T follicular helper cell (primary cell): ENCODE measurements at regions not wholly inside any gene's neighbourhood (a gene's known extent, or its start where the extent isn't known, plus 50 kb on each side); places are given as distances from the start of the nearest gene placed in this dataset.

Source experiments
- DNase-seq: peaks from one replicate; pipeline ENCODE4 v3.0.0-alpha.2; 2020; ENCODE audit warnings: low read depth

- DNase-seq, result no peak
Measured at GRCh38 chr14:71492346-71492745, 439.9 kb upstream of the RGS6 start.

- no peak for DNase-seq
Measured at GRCh38 chr14:71497645-71498086, 434.6 kb upstream of the RGS6 start.

- DNase-seq, result no peak
Measured at GRCh38 chr14:71498212-71498611, 434.0 kb upstream of the RGS6 start.

GRCh38 chr14:71499018-71499417 lies 433.2 kb upstream of the RGS6 start:
- DNase-seq, result no peak

GRCh38 chr14:71507681-71508080 lies 424.5 kb upstream of the RGS6 start:
- DNase-seq, result no peak

DNA sequence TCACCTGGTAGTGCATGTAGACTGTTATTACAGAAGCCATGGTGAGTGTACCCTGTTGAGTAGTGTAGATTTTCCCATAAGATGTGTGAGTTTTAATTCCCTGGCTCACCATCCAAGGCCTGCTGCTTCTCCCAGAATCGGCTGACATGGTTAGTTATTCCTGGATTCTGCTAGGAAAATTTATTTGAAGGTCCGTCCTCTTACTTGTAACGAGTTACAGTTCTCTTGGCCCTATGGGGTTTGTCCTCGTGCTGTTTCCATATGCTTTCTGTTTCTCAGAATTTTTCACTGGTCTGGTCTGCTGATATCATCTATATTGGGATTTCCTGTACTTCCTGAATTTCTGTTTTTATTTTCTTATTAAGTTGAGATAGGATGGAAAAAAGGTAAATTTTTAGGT lies 423.3 kb upstream of the RGS6 start:
- no peak for DNase-seq

- DNase-seq, result no peak
Measured at GRCh38 chr14:71511152-71511551, 421.1 kb upstream of the RGS6 start.

DNA sequence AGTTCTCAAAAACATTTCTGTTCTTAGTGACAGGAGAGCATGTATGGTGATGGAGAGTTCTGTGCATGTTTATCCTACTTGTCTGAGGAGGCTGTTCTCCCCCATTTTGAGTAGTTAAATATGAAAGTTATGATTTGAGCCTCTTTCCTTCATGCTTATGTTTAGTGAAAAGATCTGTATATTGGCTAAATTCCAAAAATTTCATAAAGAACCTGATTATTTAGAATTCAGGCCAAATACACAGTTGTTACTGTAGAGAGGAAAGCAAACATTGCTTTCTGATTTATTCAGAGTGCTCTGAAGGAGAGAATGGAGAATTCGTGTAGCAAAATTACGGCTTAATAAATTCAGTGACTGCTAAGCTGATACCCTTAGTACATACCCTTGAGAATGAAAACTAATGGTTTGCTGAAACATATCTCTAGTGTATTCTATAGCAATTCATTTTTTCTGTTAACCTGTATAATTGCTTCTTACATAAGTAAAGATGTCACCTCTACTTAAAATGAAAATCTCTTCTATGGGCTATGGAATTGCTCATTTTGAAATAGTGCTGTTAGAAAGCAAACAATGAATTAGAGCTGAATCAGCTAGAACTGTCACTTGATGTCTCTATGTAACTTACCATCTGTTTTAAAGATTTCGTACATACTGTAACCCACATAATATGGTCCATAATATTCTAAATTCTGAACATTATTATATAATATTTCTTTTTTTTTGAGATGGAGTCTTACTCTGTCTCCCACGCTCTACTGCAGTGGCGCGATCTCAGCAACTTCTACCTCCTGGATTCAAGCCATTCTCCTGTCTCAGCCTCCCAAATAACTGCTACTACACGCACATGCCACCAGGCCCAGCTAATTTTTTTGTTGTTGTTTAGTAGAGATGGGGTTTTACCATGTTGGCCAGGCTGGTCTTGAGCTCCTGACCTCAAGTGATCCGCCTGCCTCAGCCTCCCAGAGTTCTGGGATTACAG lies 417.0 kb upstream of the RGS6 start:
- DNase-seq, result no peak

DNA sequence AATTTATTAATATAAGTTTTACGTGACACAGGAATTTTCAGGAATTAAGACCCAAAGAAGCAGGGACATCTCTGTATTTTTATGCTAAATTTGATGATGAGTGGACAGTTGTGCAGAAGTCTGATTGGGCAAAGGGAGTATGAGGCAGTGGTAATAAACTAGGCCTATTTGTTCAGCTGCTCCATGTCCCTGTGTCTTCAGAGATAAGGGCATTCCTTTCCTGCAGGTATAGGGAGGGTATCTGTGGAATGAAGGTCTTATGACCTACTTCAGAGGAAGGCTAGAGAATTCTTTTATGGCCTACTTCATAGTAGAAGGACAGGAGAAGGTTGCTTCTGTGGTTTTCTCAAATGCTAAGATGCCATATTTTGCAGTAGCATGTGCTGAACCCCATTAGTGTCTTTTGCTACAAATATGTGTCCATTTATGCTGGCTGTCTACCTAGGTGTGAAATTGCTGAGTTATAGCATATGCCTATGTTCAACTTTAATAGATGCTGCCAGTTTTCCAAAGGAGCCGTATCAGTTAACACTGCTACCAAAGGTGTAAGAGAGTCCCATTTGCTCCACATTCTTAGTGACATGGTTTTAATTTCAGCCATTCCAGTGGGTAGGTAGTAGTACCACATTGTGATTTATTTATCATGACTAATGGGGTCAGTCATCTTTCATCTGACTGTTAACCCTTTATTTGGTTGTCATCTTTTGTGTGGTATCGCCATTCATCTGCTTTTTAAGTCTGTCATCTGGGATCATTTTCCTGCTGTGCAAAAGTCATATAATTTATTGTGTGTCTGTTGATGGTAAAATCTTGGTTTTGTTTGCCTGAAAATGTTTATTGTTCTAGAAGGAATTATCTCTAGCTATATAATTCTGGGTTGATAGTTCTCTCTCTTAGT lies 410.7 kb upstream of the RGS6 start:
- no peak for DNase-seq

DNA sequence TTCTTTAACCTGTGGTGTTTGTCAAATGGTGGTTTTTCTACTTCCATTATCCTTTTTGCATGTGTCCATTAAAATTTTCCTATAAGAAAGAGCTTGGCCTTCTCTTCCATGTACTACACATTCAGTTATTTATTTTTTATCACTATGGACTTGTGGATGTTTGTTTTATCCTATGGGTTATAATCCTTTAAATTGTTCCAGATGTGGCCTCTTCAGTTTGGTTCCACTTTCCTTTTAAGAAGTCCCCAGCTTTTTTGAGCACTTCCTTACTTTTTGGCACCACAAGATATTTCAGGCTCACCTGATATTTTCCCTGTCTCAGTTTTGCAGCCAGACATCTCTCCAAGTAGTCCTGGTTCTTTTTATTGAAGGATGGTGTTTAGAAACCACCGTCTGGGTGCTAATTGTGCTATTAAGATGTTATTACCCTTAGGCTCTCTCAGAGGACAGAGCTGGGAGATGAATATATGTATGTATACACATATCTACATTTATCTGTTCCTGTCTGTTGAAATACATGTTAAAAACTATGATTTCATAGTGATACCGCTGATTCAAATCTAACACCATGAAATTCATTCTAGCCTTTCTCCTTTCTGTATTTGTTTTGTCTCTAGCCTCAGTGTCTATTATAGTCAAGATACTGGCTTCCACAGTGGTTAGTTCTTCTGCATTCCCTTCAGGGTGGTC lies 408.5 kb upstream of the RGS6 start:
- no peak for DNase-seq

DNA sequence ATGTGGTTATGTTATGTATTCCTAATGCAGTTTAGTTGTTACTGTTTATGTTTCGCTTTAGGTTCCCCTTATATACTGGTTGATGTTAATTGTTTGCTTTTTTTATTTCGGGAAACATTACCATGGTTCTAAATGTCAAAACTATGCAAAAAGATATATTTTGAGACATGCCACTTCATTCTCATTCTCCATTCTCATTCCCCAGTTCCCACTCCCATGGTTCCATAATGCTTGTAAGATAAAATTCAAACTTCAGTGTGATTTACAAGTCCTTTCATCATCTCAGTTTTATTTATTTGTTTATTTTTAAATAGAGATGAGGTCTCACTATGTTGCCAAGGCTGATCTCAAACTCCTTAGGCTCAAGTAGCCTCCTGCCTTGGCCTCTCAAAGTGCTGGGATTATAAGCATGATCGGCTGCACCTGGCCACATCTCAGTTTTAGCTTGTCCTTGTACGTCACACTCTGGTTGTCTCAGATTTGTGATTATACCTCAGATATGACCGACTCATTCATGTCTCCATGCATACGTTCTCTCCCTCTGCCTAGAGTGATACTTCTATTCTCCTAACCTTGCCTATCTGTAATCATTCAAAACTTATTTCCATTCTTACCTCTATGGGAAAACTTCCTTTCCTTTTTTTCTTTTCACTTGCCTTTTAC lies 407.8 kb upstream of the RGS6 start:
- DNase-seq, result no peak

DNA sequence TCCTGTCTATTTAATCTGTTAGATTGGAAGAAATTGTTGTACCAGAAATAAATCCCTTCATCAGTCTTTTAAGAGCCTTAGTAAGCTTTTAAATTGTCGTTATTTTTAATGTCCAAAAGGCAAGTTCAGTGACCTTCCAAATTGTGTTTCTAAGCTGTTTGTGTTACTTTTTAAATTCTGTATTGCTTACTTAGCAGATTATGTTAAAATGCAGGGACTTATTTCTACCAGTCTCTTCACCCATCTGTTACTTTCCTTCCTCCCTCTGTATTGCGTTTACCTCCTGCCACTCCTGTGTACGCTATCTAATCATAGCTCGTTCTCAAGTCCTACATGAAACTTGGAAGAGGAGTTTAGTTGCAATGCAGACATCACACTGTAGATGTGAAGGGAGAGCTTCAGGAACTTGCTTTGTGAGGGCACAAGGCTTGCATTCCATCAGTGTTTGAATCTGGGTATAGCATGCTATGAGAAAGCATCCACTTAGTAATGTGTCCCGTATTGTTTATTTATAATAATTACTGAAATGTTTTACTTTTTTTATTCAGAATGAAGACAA lies 406.5 kb upstream of the RGS6 start:
- no peak for DNase-seq

DNA sequence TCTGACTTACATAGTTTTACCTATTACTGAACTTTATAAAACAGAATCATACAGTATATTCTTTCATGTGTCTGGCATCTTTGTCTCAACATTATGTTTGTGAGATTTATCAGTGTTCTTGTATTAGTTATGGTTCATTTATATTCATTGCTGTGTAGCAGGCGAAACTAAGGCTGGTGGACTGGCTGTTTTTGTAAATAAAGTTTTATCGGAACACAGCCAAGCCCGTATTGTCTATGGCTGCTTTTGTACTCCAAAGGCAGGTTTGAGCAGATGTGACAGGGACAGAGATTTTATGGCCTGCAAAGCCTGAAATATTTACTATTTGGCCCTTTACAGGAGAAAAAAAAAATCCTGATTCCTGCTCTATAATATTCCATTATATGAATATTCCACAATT lies 405.8 kb upstream of the RGS6 start:
- no peak for DNase-seq

DNA sequence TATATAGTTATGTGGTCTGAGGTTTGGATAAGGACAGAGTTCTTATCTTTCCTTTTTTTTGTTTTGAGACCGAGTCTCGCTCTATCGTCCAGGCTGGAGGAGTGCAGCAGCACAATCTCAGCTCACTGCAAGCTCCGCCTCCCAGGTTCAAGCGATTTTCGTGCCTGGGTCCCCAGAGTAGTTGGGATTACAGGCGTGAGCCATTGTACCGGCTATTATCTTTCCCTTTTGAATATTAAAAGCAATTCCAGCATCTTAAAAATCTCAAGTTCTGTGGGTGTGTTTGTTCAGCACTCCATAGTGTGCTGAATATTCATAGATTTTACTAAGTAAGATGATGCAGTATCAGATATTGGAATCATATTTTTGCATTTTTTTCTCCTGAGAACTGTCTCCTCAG lies 404.4 kb upstream of the RGS6 start:
- no peak for DNase-seq

DNA sequence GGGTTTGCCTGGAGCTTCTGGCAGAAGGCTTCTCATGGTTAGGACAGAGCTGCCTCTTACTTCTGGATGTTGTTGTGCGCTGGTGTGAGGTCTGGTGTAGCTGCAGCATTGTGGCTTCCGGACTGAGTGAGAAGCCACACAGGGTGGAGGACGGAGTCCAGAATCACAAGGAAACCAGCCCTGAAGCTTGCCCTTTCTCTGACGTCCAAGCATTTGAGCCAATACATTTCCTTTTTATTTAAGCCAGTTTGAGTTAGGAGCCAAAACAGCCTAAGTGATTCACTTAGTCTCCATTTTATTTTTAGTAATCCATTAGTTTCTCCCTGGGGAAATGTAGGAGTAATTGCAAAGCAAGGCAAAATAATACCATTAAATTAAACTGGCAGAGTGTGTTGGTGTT lies 402.4 kb upstream of the RGS6 start:
- DNase-seq, result no peak

GRCh38 chr14:71532344-71532743 lies 399.9 kb upstream of the RGS6 start:
- DNase-seq, result no peak

- no peak for DNase-seq
Measured at GRCh38 chr14:71532790-71533189, 399.4 kb upstream of the RGS6 start.

- DNase-seq, result no peak
Measured at GRCh38 chr14:71533390-71533789, 398.8 kb upstream of the RGS6 start.

DNA sequence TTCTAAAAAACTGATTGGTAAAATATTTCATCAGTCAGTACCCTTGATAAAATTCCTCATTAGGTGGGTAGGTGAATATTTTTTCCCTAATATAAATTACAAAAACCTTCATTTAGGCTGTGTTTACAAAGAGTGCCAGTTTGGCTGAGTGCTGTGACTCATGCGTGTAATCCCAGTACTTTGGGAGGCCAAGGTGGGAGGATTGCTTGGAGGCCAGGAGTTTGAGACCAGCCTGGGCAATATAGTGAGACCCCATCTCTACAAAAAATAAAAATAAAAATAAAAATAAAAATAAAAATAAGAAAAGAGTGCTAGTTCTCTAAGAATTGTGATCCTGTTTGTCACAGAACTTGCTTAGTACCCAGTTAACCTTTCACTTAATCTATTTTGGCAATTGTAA lies 398.4 kb upstream of the RGS6 start:
- DNase-seq, result no peak

GRCh38 chr14:71534506-71534905 lies 397.7 kb upstream of the RGS6 start:
- no peak for DNase-seq

DNA sequence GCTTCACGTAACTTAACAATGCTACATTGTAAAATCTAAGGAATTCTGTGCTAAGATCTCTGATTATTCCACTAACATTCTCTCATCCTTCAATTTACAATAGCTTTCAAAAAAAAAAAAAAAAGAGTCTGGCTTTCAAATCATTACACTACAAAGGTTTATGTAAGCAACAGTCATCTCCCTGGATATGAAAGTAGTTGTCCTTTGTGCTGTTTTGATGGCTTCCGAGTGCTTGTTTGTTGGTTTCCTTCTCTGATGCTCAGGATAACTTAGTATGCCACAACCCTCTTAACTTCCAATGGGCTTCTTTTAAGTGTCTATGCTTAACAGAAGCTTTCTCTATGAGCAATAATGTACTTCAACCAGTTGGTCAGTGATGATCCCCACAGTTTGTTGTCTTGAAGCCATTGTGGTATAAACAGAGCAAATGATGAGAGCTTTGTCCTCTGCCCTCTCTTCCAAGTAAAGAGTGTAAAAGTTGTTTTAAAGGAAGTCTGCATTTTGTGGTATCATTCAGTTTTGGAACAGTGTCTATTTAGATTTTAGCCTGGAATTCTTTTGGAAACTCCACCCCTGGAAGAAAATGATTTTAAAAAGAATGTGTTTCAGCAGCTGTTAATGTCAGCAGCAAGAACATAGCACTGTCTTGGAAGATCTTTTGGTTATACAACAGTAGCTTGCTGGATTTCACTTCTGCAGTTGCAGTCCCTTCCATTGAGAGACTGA lies 396.1 kb upstream of the RGS6 start:
- no peak for DNase-seq
